GM12878 (cell line): ENCODE measurements at regions not wholly inside any gene's neighbourhood (a gene's known extent, or its start where the extent isn't known, plus 50 kb on each side); places are given as distances from the start of the nearest gene placed in this dataset.

Source experiments
- ATAC-seq: fragments of 200-7000 bp; cut with Tn5 transposase; 3 replicates; pipeline ENCODE4 v1.9.1; 2020; ENCODE audit warnings: mild to moderate bottlenecking, moderate library complexity
- BruUV-seq: library from RNA; stranded (reverse); fragments of 400-500 nt; replicated peaks from 2 replicates; lab custom pipeline; 2021; lab: Mats Ljungman, UMichigan
- CTCF ChIA-PET: fragments of 300-600 bp; sonication (Branson Sonifier 250); formaldehyde crosslinking; extraction: SDS; loops from one replicate; lab custom pipeline; 2021; ENCODE audit warnings: inconsistent platforms; lab: Yijun Ruan, JAX
- POLR2A ChIA-PET: fragments of 350-600 bp; formaldehyde crosslinking; extraction: SDS; loops from one replicate; lab custom pipeline; 2021; ENCODE audit warnings: inconsistent platforms; lab: Charles Lee
- RAD21 ChIA-PET: fragments of 300-600 bp; sonication (Branson Sonifier 250); formaldehyde crosslinking; loops from one replicate; lab custom pipeline; 2023; ENCODE audit warnings: antibody characterized with exemption; ENCODE audit not compliant: unreplicated experiment; lab: Charles Lee
- SMC1A ChIA-PET: fragments of 300-600 bp; sonication (Branson Sonifier 250); formaldehyde crosslinking; loops from one replicate; lab custom pipeline; 2023; ENCODE audit not compliant: unreplicated experiment, uncharacterized antibody; lab: Charles Lee
- DNase-seq: peaks from one replicate; pipeline ENCODE4 v3.0.0-alpha.2; 2011; ENCODE audit warnings: low read depth, low spot score
- FAIRE-seq: peaks from 3 replicates; lab custom pipeline; 2011; peaks lifted over from hg19 to GRCh38; lab: Jason Lieb, UNC
- H2AFZ ChIP-seq: 2 replicates; pipeline ENCODE4 v1.6.0; 2011; ENCODE audit warnings: low read depth, low read length, control low read depth; ENCODE audit not compliant: control insufficient read depth
- H3K27ac ChIP-seq: 2 replicates; pipeline ENCODE4 v1.5.1; 2011; ENCODE audit warnings: control low read depth; ENCODE audit not compliant: control insufficient read depth, insufficient read depth
- H3K27me3 ChIP-seq, 2 experiments: replicated peaks in 1 of 2; 2 replicates each; pipeline versions ENCODE4 v1.6.0 to v1.6.1; 2011; ENCODE audit warnings: low read length in 1 of 2; ENCODE audit not compliant: control insufficient read depth in 2 of 2, insufficient read depth in 2 of 2
- H3K36me3 ChIP-seq, 2 experiments: 2 replicates each; pipeline ENCODE4 v1.5.1; 2011; ENCODE audit warnings: low read length in 1 of 2; ENCODE audit not compliant: control insufficient read depth in 2 of 2, insufficient read depth in 2 of 2
- H3K4me1 ChIP-seq: 2 replicates; pipeline ENCODE4 v1.6.1; 2011; ENCODE audit warnings: mild to moderate bottlenecking, low read length, moderate library complexity, mixed read lengths; ENCODE audit not compliant: control insufficient read depth, insufficient read depth
- H3K4me2 ChIP-seq: 2 replicates; pipeline ENCODE4 v1.6.0; 2011; ENCODE audit warnings: control low read depth; ENCODE audit not compliant: control insufficient read depth, insufficient read depth
- H3K4me3 ChIP-seq: fragments of 200-600 bp; sonication (generic); 2 replicates; pipeline ENCODE4 v1.5.1; 2016
- H3K79me2 ChIP-seq: 2 replicates; pipeline ENCODE4 v1.6.0; 2011; ENCODE audit warnings: low read length; ENCODE audit not compliant: control insufficient read depth, insufficient read depth
- H3K9ac ChIP-seq: 2 replicates; pipeline ENCODE4 v1.8.0; 2011; ENCODE audit warnings: low read length, control low read depth, mixed read lengths; ENCODE audit not compliant: control insufficient read depth, insufficient read depth
- H3K9me3 ChIP-seq: replicated peaks from 3 replicates; pipeline ENCODE4 v1.5.1; 2011; ENCODE audit warnings: mild to moderate bottlenecking, low read length; ENCODE audit not compliant: control insufficient read depth, insufficient read depth
- H4K20me1 ChIP-seq: 2 replicates; pipeline ENCODE4 v1.6.0; 2011; ENCODE audit not compliant: control insufficient read depth, insufficient read depth
- CBFB ChIP-seq: IDR thresholded peaks from 2 replicates; pipeline ENCODE4 v1.6.1; 2016; ENCODE audit warnings: antibody characterized with exemption, low read depth
- CREB1 ChIP-seq: IDR thresholded peaks from 2 replicates; pipeline ENCODE4 v1.6.1; 2012; ENCODE audit warnings: low read depth, mild to moderate bottlenecking, inconsistent platforms
- EP300 ChIP-seq, 2 experiments: fragments of 150-350 bp in 1 of 2; IDR thresholded peaks; 2 replicates each; pipeline ENCODE4 v1.6.1; 2011 to 2012; ENCODE audit warnings: low read depth in 2 of 2, low read length in 2 of 2, borderline replicate concordance in 1 of 2, improper control_type of control experiment in 1 of 2, inconsistent platforms in 1 of 2; ENCODE audit not compliant: control insufficient read depth in 1 of 2
- JUND ChIP-seq: IDR thresholded peaks from 2 replicates; pipeline ENCODE4 v1.6.1; 2012; ENCODE audit warnings: low read depth, mild to moderate bottlenecking, low read length, improper control_type of control experiment, moderate library complexity
- KDM1A ChIP-seq: fragments of 200-600 bp; sonication (generic); IDR thresholded peaks from 2 replicates; pipeline ENCODE4 v1.6.1; 2016; ENCODE audit warnings: borderline replicate concordance
- MLLT1 ChIP-seq: fragments of 450-650 bp; IDR thresholded peaks from 2 replicates; pipeline ENCODE4 v1.6.1; 2016; ENCODE audit warnings: mild to moderate bottlenecking
- NR2C1 ChIP-seq: fragments of 450-650 bp; IDR thresholded peaks from 2 replicates; pipeline ENCODE4 v1.6.1; 2017; ENCODE audit warnings: antibody characterized with exemption, mild to moderate bottlenecking, moderate library complexity
- SREBF1 ChIP-seq: IDR thresholded peaks from 2 replicates; pipeline ENCODE4 v1.6.1; 2012; ENCODE audit warnings: mild to moderate bottlenecking, low read length
- SUZ12 ChIP-seq: fragments of 200-600 bp; sonication (generic); IDR thresholded peaks from one replicate; pipeline ENCODE4 v1.6.1; 2018; ENCODE audit warnings: antibody characterized with exemption, mild to moderate bottlenecking; ENCODE audit not compliant: unreplicated experiment
- TCF12 ChIP-seq: IDR thresholded peaks from 2 replicates; pipeline ENCODE4 v1.6.1; 2011; ENCODE audit warnings: low read depth, mild to moderate bottlenecking, low read length
- WRNIP1 ChIP-seq: IDR thresholded peaks from 2 replicates; pipeline ENCODE4 v1.6.1; 2011; ENCODE audit warnings: low read depth, low read length, improper control_type of control experiment, borderline replicate concordance
- ZSCAN29 ChIP-seq: fragments of 450-650 bp; IDR thresholded peaks from 2 replicates; pipeline ENCODE4 v1.6.1; 2017; ENCODE audit warnings: mild to moderate bottlenecking, moderate library complexity
- WGBS: methylation state at CpG from one replicate; pipeline ENCODE4 v1.1.6; 2016; ENCODE audit warnings: low lambda C conversion rate; ENCODE audit not compliant: insufficient replicate concordance, insufficient coverage; ENCODE audit errors: missing lambda C conversion rate; 5-methylcytosine and 5-hydroxymethylcytosine counted together
- in situ Hi-C: fragments of 300-500 bp; cut with MboI; formaldehyde crosslinking; loops from 9 replicates; pipeline ENCODE4 v1.14.3; 2018; ENCODE audit warnings: mixed read lengths
- intact Hi-C: fragments of 100-400 bp; cut with micrococcal nuclease; formaldehyde crosslinking; loops from one replicate; pipeline ENCODE4 v1.14.2; 2022; ENCODE audit not compliant: unreplicated experiment

- DNase-seq, result no peak
- ChIA-PET RAD21 (interaction anchor here (1.3 to 1.8 kb wide), 6 partner anchors 12 to 66 kb away, joined by 3 to 6 read pairs (median 4); no protein-coding TSS in a partner anchor), CTCF (no interaction called here), POLR2A (interaction anchor here (1.2 kb wide), 1 partner anchor 8 kb away, joined by 3 read pairs; no protein-coding TSS in a partner anchor), SMC1A (interaction anchor here (1.0 to 27.3 kb wide), 5 partner anchors 22 to 101 kb away, joined by 3 to 602 read pairs (median 4); no protein-coding TSS in a partner anchor)
- H4K20me1 ChIP-seq, result no peaks in the 10 kb centered on the region
- TF ChIP-seq NR2C1 (0 out of 2 replicates have a peak, but pooled peaks have one; percentile 1), WRNIP1 (no peak)
- no TSS peak for BruUV-seq
- FAIRE-seq, result no peak
- intact Hi-C loops, result no loop called here
- 71% methylated on average over 2 of the region's 2 CpGs for WGBS
- no peaks in the 10 kb centered on the region for H3K79me2 ChIP-seq
- no peaks in the 10 kb centered on the region for H3K36me3 ChIP-seq
- no peak overlapping the region for H3K4me3 ChIP-seq
- no peak overlapping the region for H3K9ac ChIP-seq
- ATAC-seq, result no peak
- no peak overlapping the region for H2AFZ ChIP-seq
- no peaks in the 10 kb centered on the region for H3K27me3 ChIP-seq
- H3K9me3 ChIP-seq, result no peaks in the 10 kb centered on the region; the same call in 1 of the 3 replicates
- in situ Hi-C loops, result no loop called here
- H3K27ac ChIP-seq, result no peak overlapping the region
- H3K4me1 ChIP-seq, result no peaks in the 10 kb centered on the region
- H3K4me2 ChIP-seq, result no peak overlapping the region
These were observed 90.2 kb upstream of the CMC1 start for GRCh38 chr3:28151207-28151550.

GRCh38 chr3:28151608-28152228 lies 89.7 kb upstream of the CMC1 start:
- FAIRE-seq, result no peak
- in situ Hi-C loops, result no loop called here
- H4K20me1 ChIP-seq, result no peaks in the 10 kb centered on the region
- H3K9ac ChIP-seq, result no peak overlapping the region; the same call in 1 of the 2 replicates
- no peaks in the 10 kb centered on the region for H3K79me2 ChIP-seq
- H3K4me2 ChIP-seq, result peak overlapping the region; percentile 60; the same call in 1 of the 2 replicates
- peak; percentile 33 for DNase-seq
- H3K27ac ChIP-seq, result no peak overlapping the region
- peak overlapping the region; percentile 79 for H2AFZ ChIP-seq
- no peaks in the 10 kb centered on the region for H3K36me3 ChIP-seq
- no peaks in the 10 kb centered on the region; the same call in 1 of the 3 replicates for H3K9me3 ChIP-seq
- H3K27me3 ChIP-seq, result no peaks in the 10 kb centered on the region
- ChIA-PET RAD21 (interaction anchor here (0.6 to 1.8 kb wide), 9 partner anchors 11 to 66 kb away, joined by 3 to 6 read pairs (median 3); no protein-coding TSS in a partner anchor), CTCF (no interaction called here), SMC1A (interaction anchor here (0.6 to 27.3 kb wide), 7 partner anchors 9 to 100 kb away, joined by 3 to 602 read pairs (median 4); no protein-coding TSS in a partner anchor), POLR2A (interaction anchor here (0.7 to 1.2 kb wide), 3 partner anchors 9 to 102 kb away, joined by 3 to 4 read pairs (median 4); no protein-coding TSS in a partner anchor)
- ATAC-seq, result peak; percentile 95
- H3K4me3 ChIP-seq, result no peak overlapping the region
- intact Hi-C loops, result no loop called here
- BruUV-seq, result no TSS peak
- H3K4me1 ChIP-seq, result no peaks in the 10 kb centered on the region
- TF ChIP-seq ZSCAN29, result no peak
- TF ChIP-seq EP300 (IDR thresholded peaks at IDR 0.05; ENCODE audit: borderline replicate concordance in 1 of 2, control insufficient read depth in 1 of 2, low read depth in 2 of 2, low read length in 2 of 2), result no peak
- TF ChIP-seq MLLT1, result 0 out of 2 replicates have a peak, but pooled peaks have one; percentile 17
- TF ChIP-seq SREBF1, result no peak
- TF ChIP-seq TCF12, result no peak
- no peak for TF ChIP-seq KDM1A
- no peak for TF ChIP-seq CBFB
- no peak for TF ChIP-seq CREB1
- no peak for TF ChIP-seq SUZ12
- TF ChIP-seq JUND, result no peak
